OCI-LY7 (cell line): ENCODE measurements at regions not wholly inside any gene's neighbourhood (a gene's known extent, or its start where the extent isn't known, plus 50 kb on each side); places are given as distances from the start of the nearest gene placed in this dataset.

Experiments used
- EZH2phosphoT487 ChIP-seq: fragments of 200-600 bp; sonication (generic); IDR thresholded peaks from 2 replicates; pipeline ENCODE4 v1.6.1; 2018; ENCODE audit warnings: low read depth, borderline replicate concordance, mild to moderate bottlenecking, mixed run types, antibody characterized with exemption, low read length, moderate library complexity, mixed read lengths
- TF ChIP-seq, protein P1 (sequence below): fragments of 200-600 bp; sonication (generic); conservative IDR thresholded peaks from 2 replicates; pipeline ENCODE4 v1.5.1; 2014; ENCODE audit warnings: mild to moderate bottlenecking, antibody characterized with exemption, low read length, moderate library complexity, mixed read lengths

DNA sequence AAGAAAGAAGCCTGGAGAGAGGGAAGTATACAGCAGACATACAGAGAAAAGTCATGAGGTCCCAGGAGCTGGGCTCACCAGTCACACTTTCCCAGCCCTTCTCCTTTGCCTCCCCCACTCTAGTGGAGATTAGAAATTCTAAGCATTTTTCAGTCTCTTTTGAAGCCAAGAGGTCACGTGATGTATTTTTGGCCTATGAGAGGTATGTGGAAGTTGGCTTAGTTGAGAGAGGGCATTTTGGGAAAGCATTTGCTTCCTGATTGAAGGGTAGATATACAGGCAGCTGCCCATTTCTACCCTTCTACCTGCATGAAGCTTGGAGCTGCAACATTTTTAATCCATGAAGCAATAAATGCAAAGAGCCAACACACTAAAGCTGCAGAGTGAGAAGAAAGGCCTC, 106.0 kb upstream of the TNFAIP3 start:
- TF ChIP-seq, protein P1, sequence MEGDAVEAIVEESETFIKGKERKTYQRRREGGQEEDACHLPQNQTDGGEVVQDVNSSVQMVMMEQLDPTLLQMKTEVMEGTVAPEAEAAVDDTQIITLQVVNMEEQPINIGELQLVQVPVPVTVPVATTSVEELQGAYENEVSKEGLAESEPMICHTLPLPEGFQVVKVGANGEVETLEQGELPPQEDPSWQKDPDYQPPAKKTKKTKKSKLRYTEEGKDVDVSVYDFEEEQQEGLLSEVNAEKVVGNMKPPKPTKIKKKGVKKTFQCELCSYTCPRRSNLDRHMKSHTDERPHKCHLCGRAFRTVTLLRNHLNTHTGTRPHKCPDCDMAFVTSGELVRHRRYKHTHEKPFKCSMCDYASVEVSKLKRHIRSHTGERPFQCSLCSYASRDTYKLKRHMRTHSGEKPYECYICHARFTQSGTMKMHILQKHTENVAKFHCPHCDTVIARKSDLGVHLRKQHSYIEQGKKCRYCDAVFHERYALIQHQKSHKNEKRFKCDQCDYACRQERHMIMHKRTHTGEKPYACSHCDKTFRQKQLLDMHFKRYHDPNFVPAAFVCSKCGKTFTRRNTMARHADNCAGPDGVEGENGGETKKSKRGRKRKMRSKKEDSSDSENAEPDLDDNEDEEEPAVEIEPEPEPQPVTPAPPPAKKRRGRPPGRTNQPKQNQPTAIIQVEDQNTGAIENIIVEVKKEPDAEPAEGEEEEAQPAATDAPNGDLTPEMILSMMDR, result no peak
- TF ChIP-seq EZH2phosphoT487, result no peak
